ENCODE measurements at regions not wholly inside any gene's neighbourhood (a gene's known extent, or its start where the extent isn't known, plus 50 kb on each side); places are given as distances from the start of the nearest gene placed in this dataset.

- no peak for DNase-seq
Observed at GRCh38 chr2:16268301-16269000, 328.1 kb downstream of the MYCN start.

- no peak for DNase-seq
Observed at GRCh38 chr2:16266571-16266970, 326.2 kb downstream of the MYCN start.

DNA sequence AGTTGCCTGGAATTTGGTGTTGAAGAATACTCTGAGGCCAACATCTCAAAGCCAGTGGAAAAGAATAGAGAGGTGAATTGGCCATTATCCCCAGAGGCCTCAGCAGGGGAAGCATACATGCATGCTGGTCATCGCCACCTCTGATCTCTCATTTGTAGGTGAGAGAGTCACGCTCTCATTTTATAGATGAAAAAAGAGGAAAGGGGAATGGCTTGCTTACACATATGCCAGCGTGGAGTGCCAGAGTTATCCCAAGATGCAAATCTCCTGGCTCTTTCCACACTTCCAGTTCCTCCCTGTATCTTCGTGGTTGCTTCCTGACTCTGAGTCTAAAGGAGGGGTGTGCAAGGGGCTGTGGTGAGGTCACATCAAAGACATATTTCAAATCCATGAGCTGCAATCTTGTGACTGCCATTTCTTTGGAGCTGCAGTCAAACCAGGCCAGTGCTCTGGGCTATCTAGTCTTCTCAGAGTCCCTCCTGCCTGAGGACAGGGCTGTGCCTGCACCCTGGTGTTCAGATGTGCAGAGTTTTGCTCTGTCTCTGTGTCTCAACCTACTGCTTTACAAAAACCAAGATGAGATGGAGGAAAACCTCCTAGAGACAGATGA lies 324.7 kb downstream of the MYCN start:
- DNase-seq = no peak

- no peak for DNase-seq
Observed at GRCh38 chr2:16264491-16264890, 324.1 kb downstream of the MYCN start.

- no peak for DNase-seq
Observed at GRCh38 chr2:16263241-16263890, 323.0 kb downstream of the MYCN start.

DNA sequence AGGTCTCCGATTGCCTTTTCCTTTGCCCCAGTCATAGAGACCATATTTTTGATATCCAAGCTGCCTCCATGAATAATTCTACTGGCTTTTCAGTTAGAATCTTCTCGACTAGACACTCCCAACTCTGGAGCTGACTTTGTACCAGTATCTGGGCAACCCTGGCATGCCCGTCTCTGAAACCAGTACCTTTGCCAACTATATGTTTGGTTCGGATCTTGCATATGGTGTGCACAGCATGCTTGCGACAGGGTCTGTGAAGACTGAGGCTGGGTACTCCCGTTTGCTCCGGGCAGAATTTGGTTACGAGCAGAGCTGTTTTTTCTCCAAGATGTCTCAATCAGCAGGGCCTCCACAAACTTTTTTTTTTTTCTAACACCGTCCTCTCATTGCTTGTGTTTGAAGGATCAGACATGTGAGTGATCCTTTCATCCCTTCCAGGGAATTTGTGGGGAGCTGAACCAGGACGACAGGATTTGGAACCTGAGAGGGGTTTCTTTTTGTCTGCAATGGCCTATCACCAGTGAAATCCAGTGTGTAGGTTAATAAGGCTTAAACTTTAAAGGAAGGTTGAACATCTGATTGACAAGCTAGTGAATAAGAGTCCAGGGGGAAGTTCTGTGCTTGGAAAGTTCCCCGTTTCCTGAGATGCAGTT lies 322.3 kb downstream of the MYCN start:
- DNase-seq = no peak

DNA sequence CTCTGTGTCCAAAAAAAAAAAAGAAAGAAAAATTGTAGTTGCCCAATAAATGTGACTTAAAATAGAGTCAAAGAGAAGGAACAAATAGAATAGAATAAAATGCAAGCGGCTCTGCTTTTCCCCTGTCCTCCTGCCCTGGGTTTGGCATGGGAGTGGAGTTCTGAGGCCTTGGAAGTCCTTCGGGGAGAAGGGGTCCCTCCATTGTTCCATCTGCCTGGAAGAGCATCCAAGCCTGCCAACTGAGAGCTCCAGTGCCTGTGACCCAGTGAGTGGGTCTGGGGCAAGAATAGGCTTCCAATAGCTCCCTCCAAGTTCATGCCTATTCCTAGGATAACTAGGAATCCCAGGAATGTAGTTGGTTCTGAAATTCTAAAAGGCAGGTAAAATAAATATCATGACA lies 321.4 kb downstream of the MYCN start:
- no peak for DNase-seq

- DNase-seq = no peak
Observed at GRCh38 chr2:16261071-16261470, 320.7 kb downstream of the MYCN start.

DNA sequence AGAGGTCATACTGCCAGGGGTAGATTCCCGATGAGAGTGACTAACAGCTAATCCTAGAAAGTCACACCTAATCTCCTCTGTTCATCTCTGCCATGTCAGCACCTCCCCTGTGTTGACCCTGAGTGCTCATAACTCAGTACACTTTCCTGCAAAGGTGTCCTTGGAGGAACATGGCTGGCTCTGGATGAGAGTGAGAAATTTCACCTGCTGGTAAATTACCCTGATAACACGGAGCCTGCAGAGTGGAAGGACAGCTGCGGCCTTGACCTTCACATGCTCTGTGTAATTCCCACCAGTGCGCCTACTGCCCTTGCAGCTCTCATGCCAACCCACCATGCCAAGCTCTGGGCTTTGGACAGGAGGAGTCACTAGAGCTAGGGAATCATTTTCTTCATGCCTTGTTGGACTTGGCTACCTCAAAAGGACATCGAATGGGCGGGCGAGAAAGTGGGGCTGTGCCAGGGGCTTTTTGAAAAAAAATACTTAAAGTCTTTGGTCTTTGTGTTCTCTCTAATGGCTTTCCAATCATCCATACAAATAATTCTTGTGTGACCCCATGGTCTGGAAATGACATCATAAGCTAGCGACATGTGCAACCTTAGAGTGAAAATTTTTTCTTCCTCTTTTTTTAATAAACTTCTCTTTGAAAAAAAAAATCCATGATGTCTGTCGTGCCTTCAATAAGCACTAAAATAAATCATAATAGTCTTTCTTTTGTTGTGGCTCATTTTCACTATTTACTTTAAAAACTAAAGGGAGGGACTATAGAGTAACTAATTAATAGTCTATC lies 319.9 kb downstream of the MYCN start:
- DNase-seq = no peak

DNA sequence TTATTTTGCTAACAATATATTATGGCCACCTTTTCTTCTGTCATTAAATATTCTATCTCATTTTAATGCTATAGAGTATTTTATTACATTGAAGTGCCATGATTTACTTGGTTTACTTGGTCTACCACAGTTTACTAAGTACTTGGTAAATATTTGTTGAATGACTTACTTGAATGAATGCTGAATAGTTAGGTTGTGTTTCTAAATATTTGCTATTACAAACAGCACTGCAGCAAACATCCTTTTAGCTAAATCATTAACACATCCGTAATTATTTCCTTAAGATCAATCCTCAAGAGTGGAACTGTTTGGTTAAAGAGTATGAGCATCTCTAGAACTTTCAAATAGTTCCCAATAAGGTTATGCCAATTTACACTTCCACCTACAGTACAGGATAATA lies 318.7 kb downstream of the MYCN start:
- no peak for DNase-seq

- no peak for DNase-seq
Observed at GRCh38 chr2:16258350-16258749, 318.0 kb downstream of the MYCN start.

DNA sequence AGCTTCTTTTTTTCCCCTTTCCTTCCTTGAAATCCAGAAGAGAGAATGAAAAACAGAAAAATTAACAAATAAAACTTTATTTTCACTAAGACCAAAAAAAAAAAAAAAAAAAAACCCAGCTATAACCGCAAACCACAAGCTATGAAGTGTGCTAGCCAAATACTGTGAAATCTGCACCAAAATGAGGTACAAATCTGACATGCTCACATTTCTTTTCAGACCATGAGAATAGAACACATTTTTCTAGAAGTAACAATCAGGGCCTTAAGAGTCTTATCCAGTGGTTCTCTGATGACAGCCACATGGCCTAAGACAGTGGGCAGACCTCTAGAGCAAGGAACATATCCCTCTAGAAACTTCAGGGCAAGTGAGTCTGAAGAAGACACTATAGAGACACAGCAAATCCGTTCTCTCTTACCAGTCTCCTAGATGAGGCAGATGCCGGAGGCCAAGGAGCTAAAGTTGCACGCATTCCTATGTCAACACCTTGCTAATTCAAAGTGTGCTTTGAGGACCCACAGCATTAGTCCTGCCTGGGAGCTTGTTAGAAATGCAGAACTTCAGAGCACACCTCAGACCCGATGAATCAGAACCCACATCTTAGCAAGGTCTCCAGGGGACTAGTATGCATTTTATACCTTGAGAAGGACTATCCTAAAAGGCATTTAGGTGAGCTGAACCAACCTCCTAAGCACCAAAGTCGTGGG lies 317.1 kb downstream of the MYCN start:
- DNase-seq = no peak

GRCh38 chr2:16256601-16257321 lies 316.4 kb downstream of the MYCN start:
- no peak for DNase-seq

DNA sequence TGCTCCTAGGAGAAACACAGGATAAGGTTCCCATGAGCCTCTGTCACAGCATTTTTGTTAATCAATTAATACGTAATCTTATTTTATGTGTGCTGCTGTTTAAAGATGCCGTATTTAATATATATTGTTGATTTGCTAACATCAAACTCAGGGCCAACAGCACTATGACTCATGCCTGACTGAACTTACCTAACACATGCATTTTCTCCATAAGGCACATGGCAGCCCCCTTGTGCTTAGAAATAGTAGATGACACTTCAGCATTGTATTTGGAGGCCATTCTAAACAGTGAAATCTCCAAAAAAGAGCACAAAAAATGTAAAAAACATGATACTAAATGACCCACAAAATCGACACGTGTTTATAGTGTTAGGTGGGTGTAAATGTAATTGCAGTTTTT lies 314.8 kb downstream of the MYCN start:
- DNase-seq = no peak

GRCh38 chr2:16254356-16254965 lies 314.1 kb downstream of the MYCN start:
- DNase-seq = no peak

- no peak for DNase-seq
Observed at GRCh38 chr2:16253291-16253690, 312.9 kb downstream of the MYCN start.

GRCh38 chr2:16252891-16253290 lies 312.5 kb downstream of the MYCN start:
- DNase-seq = no peak

- DNase-seq = no peak
Observed at GRCh38 chr2:16252251-16252650, 311.9 kb downstream of the MYCN start.

DNA sequence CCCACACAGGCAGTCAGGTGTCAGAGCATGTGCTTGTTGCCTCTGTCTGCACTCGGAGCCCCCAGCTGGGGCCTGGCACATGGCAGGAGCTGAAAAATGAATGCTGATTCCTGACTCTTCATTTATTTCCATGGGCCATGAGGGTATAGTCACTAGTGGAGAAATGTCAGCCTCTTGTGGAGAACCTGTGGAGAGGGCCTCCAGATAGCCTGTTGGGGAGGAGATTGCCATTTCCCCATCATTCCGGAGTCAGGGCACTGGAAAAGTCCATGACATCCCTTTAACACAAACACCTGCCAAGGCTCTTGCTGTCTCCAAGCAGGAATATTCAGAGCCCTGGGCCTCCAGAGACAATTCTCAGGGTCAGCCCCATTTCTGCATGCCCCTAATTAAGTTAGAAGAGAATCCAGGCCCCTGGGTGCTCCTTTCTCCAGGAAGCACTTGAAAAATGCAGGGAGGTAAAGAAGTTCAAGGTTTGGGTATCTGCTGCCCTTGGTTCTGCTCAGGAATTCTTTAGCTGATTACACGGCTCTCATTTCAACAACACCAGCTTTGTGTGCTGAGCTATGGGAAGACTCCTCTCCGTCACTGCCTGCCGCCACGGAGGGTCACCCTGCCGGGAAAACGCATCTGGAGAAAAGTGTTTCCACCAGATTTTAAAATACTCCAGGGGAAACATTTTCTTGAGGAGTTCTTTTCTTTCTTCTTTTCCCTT lies 311.3 kb downstream of the MYCN start:
- no peak for DNase-seq

GRCh38 chr2:16250886-16251285 lies 310.5 kb downstream of the MYCN start:
- DNase-seq = no peak

DNA sequence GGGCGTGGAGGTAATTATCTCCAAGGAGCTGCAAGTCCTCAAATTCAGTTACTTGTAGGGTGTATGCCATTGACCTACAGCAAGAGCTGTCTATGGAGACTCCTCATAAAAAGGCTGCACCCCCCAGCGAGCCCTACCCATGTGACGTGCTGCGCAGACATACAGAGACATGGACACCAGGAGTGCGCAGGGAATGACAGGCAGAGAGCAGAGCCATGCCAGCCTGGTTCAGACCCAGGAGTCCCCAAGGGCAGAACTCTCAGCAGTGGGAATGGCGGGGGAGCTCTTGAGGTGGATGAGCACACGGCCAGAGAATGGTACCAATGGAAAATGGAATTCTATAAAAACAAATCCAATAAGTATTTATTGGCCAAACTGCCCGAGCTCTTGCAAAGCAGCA lies 310.1 kb downstream of the MYCN start:
- DNase-seq = no peak
